GM18502 (cell line): ENCODE measurements at regions not wholly inside any gene's neighbourhood (a gene's known extent, or its start where the extent isn't known, plus 50 kb on each side); places are given as distances from the start of the nearest gene placed in this dataset.
A peak's percentile ranks its signal among the peaks of the same experiment; 100 is the strongest.

Experiments
- ATAC-seq: cut with Tn5 transposase; IDR thresholded peaks from one replicate; pipeline ENCODE4 v1.9.1; 2021; ENCODE audit warnings: mild to moderate bottlenecking; ENCODE audit not compliant: unreplicated experiment, poor library complexity

GRCh38 chr17:413706-414380, 61.2 kb upstream of the RPH3AL start:
- ATAC-seq, result no peak

- ATAC-seq, result no peak
Measured at GRCh38 chr17:413016-413350, 60.4 kb upstream of the RPH3AL start.

GRCh38 chr17:412211-413015, 59.8 kb upstream of the RPH3AL start:
- ATAC-seq, result no peak

- no peak for ATAC-seq
Measured at GRCh38 chr17:411421-412120, 59.0 kb upstream of the RPH3AL start.

- ATAC-seq, result peak; percentile 12
Measured at GRCh38 chr17:410543-411401, 58.2 kb upstream of the RPH3AL start.

- peak; percentile 88 for ATAC-seq
Measured at GRCh38 chr17:409848-410542, 57.4 kb upstream of the RPH3AL start.

GRCh38 chr17:409308-409847, 56.8 kb upstream of the RPH3AL start:
- ATAC-seq, result no peak

GRCh38 chr17:404703-405102, 52.1 kb upstream of the RPH3AL start:
- no peak for ATAC-seq
